Spleen (tissue), 7 donors: ENCODE measurements at regions not wholly inside any gene's neighbourhood (a gene's known extent, or its start where the extent isn't known, plus 50 kb on each side); places are given as distances from the start of the nearest gene placed in this dataset.

ENCODE experiments used
- POLR2A ChIP-seq, 3 donors: fragments of 450-650 bp; IDR thresholded peaks; one replicate each; pipeline ENCODE4 v1.5.1; 2017; ENCODE audit warnings: antibody characterized with exemption in 3 of 3, mild to moderate bottlenecking in 1 of 3
- POLR2AphosphoS5 ChIP-seq, 3 donors: sonication (generic); formaldehyde crosslinking; IDR thresholded peaks; one replicate each; pipeline ENCODE4 v1.5.1; 2017; ENCODE audit warnings: antibody characterized with exemption in 3 of 3
- TF ChIP-seq, protein P1 (sequence below), 11 experiments: fragments of 200-600 bp in 7 of 11; fragments of 450-650 bp in 4 of 11; sonication (generic) in 4 of 11; IDR thresholded peaks in 8 of 11; conservative IDR thresholded peaks in 3 of 11; 1 replicate in 7 of 11; 2 replicates in 4 of 11; pipeline versions ENCODE4 v1.4.0 to v1.8.0; 2016 to 2021; ENCODE audit warnings: antibody characterized with exemption in 11 of 11, inconsistent platforms in 4 of 11, mild to moderate bottlenecking in 1 of 11
- donor health status: DM: no; HTN: no; CAD: no; lungs with moderate emphysema.
- donor health status: DM: no; HTN: no; CAD: no.
- donor health status: DM: no; HTN: no; CAD: no.

DNA sequence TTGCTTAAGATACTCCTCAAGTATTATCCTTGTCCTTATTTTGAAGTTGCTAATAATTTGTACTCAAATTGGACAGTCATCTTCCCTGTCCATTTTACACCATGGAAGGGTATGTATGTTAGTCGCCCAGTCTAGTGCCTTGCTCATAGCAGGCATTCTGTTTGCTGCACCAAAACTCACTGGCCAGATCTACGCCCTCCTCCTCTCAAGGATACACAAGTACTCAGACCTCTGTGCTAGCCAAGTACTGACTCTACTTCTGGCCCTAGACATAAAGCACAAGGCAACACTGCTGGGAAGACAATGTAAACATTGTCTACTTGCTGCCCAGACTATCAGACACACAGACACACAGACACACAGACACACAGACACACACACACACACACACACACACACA lies 57.7 kb downstream of the DNAAF9 start:
- TF ChIP-seq, protein P1, sequence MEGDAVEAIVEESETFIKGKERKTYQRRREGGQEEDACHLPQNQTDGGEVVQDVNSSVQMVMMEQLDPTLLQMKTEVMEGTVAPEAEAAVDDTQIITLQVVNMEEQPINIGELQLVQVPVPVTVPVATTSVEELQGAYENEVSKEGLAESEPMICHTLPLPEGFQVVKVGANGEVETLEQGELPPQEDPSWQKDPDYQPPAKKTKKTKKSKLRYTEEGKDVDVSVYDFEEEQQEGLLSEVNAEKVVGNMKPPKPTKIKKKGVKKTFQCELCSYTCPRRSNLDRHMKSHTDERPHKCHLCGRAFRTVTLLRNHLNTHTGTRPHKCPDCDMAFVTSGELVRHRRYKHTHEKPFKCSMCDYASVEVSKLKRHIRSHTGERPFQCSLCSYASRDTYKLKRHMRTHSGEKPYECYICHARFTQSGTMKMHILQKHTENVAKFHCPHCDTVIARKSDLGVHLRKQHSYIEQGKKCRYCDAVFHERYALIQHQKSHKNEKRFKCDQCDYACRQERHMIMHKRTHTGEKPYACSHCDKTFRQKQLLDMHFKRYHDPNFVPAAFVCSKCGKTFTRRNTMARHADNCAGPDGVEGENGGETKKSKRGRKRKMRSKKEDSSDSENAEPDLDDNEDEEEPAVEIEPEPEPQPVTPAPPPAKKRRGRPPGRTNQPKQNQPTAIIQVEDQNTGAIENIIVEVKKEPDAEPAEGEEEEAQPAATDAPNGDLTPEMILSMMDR (IDR thresholded peaks at IDR 0.05 in 8 of 11, conservative IDR thresholded peaks at IDR 0.05 in 3 of 11) = no peak
- TF ChIP-seq POLR2A (IDR thresholded peaks at IDR 0.05) = no peak
- TF ChIP-seq POLR2AphosphoS5 (IDR thresholded peaks at IDR 0.05) = no peak
